Stimulated activated CD8-positive, alpha-beta memory T cell treated with anti-CD3 and anti-CD28 coated beads, Interleukin-15, amount 100 ng/mL, for 48 hours (primary cell): ENCODE measurements at regions not wholly inside any gene's neighbourhood (a gene's known extent, or its start where the extent isn't known, plus 50 kb on each side); places are given as distances from the start of the nearest gene placed in this dataset.

Source experiments
- DNase-seq, 2 donors: peaks; one replicate each; pipeline ENCODE4 v3.0.0-alpha.2; 2020; ENCODE audit warnings: low read depth in 2 of 2

- DNase-seq, result no peak
These were observed 216.5 kb upstream of the DKK2 start for GRCh38 chr4:107252571-107252970.

GRCh38 chr4:107248571-107248970 lies 212.5 kb upstream of the DKK2 start:
- DNase-seq, result no peak

DNA sequence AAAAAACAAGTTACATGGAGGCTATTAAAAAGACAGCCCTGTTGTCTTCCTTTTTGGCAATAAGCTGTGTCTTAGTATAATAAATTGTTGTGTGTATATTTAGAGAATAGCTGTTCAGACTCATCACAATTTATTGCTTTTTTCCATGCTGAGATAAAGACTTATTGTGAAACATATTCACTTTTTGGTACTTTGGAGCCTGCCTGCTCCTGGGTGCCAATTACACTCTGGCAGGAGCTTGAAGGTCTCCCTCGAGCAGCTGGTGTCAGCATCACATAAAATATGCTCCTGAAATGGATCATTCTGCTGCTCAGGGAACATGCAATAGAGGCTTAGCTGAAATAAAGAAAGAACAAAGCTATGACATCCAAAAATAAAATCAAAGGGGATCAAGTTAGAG lies 211.6 kb upstream of the DKK2 start:
- no peak for DNase-seq

DNA sequence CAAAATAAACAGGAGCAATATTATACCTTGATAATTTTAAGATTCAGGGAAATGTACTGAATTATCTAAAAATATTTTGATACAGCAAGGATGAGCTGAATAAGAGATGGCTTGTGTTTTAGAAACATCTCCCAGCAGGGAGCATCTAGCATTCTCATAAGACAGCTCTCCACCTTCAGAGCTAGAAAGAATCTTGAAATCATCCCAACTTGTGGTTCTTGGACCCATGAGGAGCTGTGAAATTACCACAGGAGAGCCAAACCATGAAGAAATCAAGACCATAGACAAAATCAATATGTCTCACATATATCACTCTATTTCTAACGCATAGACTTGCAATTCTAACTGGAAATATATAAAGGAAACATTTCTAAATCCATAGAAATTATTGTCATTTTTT lies 210.6 kb upstream of the DKK2 start:
- DNase-seq, result no peak

- no peak for DNase-seq
These were observed 207.1 kb upstream of the DKK2 start for GRCh38 chr4:107243141-107243781.

DNA sequence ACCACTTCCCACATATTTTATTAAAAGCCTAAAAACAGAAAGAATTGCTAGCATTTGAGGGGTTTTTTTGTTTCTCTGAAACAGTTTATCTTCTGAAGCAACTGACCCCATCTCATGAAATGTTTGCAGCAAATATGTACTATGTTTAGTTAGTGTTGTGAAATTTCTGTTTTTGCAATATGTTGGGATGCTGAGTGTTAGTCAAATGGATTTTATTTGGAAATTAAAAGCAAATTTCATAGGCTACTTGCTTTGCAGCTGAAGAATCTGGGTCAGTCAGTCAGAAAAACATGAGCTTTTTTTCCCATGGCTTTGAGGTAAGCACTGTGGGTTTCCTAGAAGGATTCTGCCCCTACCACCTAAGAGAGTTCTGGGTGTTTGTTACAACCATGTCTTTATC lies 184.9 kb upstream of the DKK2 start:
- no peak for DNase-seq

DNA sequence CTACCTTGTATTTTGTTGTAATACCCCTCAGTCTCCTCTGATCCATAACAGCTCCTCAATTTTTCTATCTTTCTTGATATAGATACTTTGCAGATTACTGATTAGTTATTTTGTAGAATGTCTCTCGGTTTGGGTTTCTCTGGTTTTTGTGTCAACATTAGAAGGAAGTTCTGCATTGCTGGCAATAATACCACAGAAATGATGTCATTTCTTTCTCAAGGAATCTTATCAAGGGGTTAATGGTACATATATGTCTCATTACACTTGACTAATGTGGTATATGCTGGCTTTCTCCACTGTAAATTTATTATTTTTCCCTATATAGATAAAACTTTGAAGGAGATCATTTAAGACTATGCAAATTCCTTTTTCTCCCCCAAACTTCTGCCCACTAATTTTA lies 183.6 kb upstream of the DKK2 start:
- DNase-seq, result no peak

DNA sequence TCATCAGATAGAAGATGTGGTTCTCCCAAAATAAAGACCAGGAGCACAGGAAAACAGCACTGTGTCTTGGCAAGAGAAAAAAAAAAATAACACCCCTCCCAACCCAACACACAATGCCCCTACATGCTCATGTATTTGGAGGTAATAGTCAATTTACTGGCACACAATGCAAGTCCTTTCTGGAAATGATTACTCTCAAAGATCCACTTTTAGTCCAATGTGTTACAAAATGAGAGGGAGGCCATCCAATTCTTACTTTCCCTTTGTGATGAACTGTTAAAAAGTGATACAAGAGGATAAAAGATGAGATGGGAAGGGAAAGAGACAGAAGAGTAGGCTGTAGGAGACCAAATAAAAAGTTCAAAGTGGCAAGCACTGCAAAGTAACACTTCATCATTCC lies 180.3 kb upstream of the DKK2 start:
- no peak for DNase-seq

DNA sequence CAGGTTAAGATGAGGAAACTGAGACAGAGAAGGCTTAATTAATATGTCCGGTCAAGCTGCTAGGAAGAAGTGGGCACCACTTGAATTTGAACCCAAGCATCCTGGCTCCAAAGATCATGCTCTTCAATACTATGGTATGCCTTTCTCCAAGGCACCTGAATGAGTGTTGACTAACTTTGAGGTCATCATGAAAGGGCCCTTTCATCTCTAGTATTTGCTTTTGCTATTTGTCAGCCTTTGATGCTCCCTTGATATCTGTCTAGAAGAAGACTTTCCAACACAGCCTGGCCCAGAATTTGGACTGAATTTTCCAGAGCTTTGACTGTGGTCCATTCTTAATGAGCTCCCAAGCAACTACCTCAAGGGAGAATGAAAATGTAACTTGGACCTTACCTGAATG lies 179.1 kb upstream of the DKK2 start:
- DNase-seq, result no peak

DNA sequence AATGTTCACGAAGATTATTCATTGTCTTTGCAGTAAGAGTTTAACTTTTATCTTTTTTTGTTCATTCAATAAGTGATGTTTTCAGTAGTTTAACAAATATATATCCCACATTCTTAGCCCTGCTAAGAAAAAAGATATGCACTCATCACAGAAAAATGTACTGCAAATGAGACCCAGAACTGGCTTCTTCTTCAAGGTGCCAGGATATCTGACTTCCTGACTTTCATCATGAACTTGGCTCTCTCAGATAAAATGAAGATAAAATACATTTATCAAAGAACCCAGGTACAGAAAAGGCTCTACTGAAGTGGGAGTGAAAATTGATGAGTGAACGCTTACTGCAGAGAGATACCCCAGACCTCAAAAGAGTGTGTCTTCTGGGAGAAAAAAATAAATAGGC lies 177.8 kb upstream of the DKK2 start:
- DNase-seq, result no peak

GRCh38 chr4:107213410-107213809 lies 177.3 kb upstream of the DKK2 start:
- no peak for DNase-seq

- no peak for DNase-seq
These were observed 176.5 kb upstream of the DKK2 start for GRCh38 chr4:107212565-107212964.

DNA sequence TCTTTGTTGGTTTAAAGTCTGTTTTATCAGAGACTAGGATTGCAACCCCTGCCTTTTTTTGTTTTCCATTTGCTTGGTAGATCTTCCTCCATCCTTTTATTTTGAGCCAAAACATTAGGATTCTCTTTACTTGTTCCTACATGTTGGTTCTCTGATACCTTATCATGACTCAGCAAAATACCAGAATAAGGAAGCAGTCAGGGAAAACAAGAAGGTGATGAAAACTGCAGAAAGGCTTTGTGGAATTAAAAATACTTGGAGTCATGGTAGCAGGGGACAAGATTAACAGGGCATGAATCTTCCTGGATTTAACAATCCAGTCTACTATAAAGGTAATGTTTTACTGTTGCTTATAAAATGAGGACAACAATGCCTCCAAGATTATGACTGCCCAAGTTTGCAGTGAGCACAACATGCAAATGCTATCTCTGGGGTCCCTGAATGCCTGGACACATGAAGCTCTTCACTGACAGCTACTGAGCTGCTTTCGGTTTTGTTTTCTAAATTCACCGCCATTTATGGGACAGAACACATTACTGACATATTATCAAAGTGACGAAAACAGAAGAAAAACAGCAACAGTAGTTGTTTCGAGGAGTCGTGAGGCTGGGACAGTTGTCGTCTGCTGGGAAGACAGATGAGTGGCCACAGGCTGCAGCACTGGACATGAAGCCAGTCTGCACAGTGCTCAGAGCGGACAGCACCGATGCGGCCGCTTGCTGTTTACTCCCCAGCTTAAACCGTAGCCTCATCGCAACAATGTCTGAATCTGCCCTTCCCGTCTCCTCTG lies 174.5 kb upstream of the DKK2 start:
- DNase-seq, result no peak

GRCh38 chr4:107203733-107204132 lies 167.6 kb upstream of the DKK2 start:
- no peak for DNase-seq

- no peak for DNase-seq
These were observed 166.6 kb upstream of the DKK2 start for GRCh38 chr4:107202744-107203143.

DNA sequence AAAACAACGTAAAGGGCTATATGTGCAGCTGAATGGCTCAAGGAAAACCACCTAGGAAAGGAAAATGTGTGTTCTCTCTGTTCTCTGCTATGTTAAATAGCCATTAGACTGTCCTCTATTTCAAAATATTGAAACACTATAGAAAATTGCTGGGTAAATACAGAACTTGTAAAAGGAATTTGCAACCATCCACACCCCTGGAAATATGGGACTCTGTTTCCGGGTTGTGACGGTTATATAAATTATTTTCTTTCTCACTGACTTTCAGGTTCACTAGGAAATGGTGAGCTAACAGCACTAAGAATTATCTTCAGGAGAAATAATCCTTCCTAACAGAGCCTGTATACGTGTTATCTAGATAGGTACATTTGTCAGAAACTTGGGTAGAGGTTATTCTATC lies 161.0 kb upstream of the DKK2 start:
- DNase-seq, result no peak

DNA sequence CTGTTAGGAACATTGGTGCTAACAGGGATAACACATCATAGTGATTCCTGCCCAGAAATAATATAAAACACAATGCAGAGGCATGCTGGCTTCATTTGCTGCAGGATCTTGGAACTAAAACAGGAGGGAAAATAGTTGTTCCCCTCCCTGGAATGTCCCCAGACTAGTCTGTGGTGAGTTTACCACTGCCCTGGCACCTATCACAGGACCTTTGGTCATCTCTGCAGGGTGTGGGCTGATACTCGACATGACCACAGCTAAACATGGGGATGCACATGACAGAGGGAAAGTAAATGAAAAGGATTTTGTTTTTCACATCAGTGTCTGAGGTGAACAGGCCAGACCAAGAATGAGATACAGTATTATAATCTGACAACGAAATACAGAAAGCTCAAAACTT lies 160.2 kb upstream of the DKK2 start:
- DNase-seq, result no peak

DNA sequence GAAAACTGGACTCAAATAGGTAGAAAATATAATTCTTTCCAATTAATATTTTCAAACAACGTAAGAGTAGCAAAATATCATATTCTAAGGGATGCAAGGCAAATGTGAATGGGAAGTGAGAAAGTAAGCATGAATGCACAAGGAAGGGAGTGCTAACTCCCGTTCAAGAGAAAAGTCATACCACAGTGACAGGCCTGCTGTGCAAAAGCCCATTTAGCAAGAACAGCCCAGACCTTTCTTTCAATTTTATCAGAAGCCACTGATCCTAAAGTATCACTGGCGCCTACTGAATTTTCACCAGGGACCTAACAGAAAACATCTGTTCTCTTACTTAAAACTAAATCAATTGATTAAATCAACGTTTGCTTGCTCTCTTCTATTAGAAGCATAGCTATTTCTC lies 157.9 kb upstream of the DKK2 start:
- DNase-seq, result no peak

DNA sequence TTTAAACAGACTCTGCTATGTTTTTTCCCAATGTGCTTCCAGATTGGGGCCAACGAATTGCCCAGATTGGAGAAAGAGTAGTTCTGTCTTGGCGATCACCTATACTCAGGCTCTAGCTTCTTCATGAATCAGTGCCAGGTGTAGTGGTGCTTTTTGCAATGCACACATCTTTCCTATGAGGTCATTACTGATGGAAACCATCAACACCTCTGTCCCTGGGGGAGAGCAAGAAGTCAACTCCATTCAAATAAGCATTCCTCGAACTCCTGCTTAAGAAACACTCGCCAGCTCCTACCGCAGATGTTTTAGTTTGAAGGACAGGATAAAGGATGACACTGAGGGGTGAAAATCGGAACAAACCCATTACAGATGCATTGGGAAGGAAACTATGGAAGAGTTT lies 156.5 kb upstream of the DKK2 start:
- DNase-seq, result no peak

DNA sequence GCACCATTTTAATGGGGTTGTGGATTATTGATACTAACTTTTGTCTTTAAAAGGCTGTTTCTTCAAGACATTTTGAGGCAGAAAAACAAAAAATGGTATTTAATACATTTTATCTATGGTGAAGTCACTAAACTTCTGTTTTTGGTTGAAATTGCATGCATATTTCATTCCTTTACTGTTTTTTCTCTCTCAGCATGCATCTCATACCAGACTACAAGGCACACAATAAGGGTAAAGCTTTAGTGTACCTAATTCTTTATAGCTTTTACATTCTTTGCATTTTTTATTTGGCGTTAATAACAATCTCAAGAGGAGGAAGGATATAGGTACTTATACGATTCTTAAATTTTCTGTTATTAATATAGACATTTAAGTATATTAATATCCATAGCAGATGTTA lies 151.0 kb upstream of the DKK2 start:
- no peak for DNase-seq

DNA sequence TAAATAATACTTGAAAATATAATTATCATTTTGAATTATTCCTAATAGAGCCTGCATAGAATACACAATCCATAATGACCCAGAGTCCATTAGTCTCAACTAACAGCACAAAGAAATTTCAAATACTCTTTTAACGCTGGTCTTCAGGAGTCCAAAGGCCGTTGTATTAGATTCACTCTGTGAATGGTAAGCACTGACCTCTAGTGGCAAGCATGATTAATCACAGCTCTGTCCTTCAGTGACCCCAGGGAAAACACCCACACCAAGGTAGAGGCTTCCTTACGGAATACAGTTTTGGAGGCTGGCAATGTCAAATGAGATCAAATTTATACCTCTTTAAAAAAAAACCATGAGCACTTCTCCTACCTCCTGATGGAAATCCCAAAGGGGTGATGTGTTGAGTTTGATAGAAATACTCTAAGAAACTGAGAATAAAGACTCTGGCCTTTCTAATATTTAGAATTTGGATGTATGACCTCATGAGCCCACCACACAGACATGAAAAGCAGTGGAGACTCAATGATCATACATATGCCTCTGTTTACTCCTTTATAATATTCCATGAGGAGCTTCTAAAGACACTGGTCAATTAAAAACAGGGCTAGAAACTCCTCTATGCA lies 147.2 kb upstream of the DKK2 start:
- DNase-seq, result no peak

DNA sequence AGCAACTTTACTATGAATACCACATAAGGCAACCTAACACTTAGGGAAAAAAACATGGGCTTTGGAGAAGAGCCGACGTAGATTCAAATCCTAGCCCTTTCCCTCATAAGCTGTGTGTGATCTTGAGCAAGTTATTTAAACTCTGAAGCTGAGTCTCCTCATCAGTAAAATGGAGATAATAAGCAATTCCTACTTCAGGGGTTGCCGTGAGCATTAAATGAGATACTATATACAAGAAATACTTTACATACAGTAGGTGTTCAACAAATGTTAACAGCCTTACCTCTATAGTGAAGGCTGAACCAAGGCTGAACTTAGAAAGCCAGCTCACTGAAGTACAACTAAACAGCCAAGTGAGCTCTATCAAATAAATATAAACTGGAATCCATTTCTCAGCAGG lies 146.2 kb upstream of the DKK2 start:
- DNase-seq, result no peak

GRCh38 chr4:107166873-107167450 lies 130.8 kb upstream of the DKK2 start:
- no peak for DNase-seq
